RKO (cell line): ENCODE measurements at regions not wholly inside any gene's neighbourhood (a gene's known extent, or its start where the extent isn't known, plus 50 kb on each side); places are given as distances from the start of the nearest gene placed in this dataset.

ENCODE experiments used
- DNase-seq: peaks from one replicate; pipeline ENCODE4 v3.0.0-alpha.2; 2016; ENCODE audit warnings: low spot score

DNA sequence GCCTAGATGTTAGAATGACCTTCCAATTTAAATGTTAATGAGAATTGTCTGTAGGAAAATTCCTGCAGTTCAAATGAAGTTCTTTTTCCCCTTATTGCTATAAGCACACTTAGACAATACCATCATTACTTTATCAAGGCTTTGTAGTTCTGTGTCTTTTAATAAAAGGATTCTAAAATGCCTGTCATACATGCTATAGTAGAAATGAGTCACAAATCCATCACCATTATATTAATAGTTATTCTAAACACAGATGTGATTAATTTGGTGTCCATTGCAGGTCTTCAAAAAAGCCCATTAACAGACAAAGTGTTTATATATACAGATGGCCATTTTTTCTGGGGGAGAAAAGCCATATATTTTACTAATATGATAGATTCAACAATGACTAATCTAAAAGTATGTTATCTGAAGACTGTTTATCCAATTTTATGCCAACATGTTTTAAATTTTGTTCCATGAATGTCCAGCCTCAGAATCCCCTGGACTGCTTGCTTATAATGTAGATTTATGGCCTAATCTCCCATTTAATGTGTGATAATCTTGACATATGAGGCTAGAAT is 1678.3 kb upstream of the PCDH20 start:
- no peak for DNase-seq

DNA sequence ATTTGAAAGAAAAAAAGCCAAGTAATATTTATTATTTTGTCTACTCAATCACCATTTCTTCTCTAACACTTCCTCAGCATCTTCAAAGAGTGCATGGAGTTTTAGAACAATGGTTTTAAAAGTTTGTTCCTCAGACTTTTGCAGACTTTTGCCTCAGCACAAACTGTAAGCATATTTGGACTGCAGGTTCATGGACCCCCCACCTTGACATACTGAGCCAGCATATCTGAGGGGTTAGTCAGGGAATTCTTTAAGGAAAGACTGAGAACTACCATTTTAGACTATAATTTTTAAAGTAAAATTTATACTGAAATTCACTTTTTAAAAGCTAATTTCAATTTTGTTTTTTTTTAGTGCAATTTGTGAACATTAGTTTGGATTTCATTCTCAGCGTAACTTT is 1676.8 kb upstream of the PCDH20 start:
- no peak for DNase-seq

DNA sequence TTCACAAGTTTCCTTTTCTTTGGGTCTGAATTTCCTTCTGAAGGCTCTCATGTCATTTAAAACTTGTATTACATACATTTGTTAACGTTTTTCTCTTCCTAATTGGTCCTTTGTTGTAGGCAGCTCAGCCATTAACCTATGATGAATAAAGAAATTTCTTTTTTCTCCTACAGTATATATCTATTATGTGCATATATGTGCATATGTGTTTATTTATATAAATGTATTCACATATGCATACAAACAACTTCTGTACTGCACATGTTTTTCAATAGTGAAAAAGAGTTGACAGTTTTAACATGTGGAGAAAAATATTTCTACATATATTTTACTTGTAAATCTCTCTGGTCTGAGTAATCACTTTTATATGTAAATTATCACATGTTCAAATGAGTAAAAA is 1674.9 kb upstream of the PCDH20 start:
- DNase-seq = no peak

DNA sequence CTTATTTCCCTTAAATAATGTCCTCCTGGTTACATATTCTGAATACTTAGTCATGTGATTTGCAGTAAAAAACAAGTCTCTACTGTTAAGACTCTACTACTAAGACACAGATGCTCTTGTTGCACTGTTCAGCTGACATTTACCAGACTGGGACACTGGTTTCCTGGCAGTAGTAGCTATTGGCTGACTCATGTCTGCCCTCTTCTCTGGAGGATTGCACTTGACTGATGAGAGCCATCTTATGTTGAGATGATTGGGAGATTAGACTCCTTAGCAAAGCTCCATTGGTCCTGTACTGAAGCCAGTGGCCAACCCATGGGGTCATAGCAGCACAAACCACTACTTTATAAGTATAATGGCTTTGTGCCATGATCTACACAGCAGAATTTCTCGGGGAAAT is 1672.6 kb upstream of the PCDH20 start:
- DNase-seq = peak; percentile 5

DNA sequence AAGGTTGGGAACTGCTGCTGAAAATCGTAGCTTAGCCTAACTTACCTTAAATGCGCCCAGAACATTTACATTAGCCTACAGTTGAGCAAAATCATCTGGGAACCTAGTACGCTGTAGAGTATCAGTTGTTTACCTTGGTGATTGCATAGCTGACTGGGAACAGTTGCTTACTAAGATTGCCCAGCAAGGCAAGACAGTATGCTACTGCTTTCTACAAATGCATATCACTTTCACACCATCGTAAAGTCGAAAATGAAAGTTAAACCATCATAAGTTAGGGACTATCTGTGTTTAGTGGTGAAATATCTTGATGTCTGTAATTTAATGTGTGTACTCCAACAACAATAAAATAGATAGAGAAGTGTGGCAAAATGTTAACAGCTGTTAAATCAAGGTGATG is 1670.6 kb upstream of the PCDH20 start:
- no peak for DNase-seq

DNA sequence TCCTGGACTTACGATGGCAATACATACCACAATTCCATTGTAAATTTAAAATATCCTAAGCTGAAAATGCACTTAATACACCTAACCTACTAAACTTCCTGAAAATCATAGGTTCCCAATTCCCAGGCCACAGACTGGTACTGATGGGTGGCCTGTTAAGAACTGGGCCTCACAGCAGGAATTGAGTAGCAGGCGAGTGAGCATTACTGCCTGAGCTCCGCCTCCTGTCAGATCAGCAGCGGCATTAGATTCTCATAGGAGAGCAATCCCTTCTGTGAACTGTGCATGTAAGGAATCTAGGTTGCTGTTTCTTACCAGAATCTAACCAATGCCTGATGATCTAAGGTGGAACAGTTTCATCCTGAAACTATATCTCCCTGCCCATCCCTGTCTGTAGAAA is 1670.2 kb upstream of the PCDH20 start:
- no peak for DNase-seq

DNA sequence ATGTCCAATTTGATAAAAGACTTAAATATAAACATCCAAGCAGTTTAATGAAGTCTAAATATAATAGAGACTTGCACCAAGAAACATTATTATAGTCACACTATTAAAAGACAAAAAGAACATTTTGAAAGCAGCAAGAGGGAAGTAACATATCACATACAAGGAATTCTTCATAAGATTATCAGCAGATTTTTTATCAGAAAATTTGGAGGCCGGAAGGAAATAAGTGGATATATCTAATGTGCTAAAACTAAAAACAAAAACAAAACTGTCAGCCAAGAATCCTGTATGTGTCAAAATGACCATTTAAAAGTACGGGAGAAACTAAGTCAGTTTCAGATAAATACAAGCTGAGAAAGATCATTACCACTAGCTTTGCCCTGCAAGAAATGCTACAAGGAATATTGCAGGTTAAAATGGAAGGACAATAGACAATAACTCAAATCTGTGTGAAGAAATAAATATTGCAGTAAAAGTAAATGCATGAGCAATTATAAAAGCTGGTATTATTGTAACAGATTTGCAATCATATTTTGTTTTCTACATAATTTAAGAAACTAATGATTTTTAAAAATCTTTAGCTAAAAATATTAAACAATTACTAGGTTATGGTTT is 1665.9 kb upstream of the PCDH20 start:
- no peak for DNase-seq

DNA sequence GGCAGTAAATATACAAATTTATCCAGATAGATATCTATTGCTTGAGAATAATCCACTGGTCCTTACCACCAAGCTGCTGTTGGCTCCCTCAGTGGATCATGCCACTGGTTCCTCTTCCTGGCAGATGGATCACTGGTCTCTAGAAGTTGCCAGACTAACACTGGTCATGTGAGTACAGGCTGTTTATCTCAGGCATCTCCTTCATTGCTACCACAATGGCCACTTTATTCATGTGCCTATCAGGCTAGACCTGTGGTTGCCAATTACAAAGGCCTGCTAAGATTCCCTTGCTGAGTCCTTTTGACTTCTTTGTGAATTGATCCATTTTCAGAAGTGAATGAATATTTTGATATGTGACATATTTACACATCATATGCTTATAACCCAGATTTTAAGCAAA is 1659.5 kb upstream of the PCDH20 start:
- DNase-seq = no peak

DNA sequence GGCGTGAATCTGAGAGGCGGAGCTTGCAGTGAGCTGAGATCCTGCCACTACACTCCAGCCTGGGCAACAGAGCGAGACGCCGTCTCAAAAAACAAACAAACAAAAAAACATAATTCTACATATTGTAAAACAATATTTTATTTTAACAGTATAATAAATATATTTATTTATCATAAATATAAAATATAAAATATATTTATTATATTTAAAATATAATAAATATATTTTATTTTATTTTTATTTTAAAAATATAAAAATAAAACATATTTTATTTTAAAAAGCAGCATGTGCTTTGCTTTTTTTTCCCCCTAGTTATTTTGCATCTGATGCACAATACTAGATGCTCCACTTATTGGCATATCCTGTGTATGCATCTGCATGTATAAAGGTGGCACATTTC is 1634.6 kb upstream of the PCDH20 start:
- DNase-seq = no peak

DNA sequence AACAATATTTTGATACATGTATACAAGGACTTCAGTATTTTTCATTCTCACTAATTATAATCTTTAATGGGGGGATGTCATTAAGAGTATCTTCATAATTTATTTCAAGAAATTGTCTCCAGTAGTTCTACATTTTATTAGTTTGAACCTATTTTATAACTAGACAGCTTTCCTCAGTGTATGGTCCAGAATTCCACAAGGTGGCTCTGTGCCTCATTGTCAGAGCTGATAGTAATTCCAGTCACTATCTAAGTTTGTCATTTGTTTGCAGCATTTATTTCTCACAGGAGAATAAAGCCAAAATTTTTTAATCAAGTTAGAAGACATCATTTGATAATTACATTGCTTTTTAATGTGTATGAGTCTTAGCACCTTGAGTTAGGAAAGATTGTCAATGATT is 1633.0 kb upstream of the PCDH20 start:
- peak; percentile 32 for DNase-seq

DNA sequence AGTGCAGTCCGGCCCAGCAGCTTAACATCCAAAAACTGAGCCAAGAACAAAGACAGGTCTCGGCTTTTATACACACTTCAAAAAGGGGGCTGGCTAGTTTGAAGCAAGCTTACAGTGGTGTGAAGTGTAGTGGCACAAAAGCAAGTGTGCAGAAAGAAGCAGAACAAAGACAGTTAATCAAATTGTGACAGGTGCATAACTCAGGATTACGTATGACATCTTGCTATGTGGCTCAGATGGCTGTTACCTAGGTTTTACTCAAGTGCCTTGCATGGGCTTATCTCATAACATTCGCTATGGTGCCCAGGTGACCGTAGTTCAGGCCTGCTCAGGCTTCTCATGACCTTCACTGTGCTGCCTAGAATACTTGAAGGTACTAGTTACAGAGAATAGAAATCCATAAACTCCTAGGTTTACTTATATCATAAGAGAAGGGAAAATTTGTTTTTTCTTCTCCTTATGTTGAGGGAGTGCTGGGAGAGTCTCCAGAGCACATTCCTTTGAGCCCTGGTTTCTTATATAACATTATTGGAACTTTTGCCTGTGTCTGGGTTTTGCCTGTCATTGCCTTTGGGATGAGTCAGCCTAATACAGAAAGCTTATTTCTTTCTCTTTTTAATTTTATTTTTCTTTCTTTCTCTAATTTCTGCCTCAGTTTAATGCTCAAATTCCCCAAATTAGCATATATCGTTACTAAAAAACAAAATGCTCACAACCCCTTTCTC is 1629.1 kb upstream of the PCDH20 start:
- DNase-seq = no peak

DNA sequence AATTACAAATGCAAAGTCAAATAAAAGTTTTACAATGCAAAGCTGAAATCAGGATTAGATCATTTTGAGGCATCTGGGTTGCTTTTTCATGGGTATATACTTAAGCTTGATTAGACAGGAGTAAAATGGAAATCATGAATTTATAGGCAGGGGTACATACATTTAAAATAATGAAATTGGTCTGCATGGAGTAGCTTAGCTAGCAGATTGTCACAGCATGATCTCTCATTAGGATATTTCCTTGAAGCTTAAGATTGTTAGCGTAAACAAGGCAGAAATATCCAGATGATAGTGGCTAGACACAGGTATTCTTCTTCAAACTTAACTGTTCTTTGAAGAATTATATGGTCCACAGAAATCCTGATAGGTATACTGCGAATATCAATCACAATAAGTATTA is 1627.0 kb upstream of the PCDH20 start:
- no peak for DNase-seq

DNA sequence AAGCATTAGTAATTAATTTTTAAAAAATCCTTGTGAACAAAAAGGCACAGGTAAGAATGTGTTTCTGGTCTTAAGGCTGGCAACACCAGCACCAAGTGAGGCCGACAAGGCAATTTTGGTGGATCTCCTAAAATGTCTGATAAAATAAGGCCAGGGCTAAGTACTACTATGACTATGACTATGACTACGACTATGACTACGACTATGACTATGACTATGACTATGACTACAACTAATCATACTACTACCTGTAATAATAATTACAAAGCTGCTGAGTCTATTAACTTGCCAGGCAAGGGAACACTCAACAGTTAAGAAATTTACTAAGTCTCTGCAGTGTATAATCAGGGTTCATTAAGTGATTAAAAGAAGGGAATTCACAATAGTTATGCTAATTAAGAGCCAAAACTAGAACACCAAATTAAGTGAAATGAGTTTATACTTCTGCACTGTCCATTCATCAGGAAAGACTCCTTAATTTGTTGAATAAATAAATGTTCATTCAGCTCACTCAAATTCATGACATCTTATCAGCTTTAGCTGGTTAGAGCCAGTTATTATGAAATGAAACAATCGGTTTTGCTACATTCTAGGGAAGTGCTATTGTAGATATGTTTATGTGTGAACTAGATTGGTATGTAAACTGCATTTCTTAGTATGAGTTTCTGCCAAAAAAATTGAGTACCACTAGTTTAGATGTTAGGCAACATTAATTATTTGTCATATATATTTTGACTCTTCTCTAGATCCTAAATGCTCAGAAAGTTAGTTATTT is 1626.2 kb upstream of the PCDH20 start:
- DNase-seq = peak; percentile 85

DNA sequence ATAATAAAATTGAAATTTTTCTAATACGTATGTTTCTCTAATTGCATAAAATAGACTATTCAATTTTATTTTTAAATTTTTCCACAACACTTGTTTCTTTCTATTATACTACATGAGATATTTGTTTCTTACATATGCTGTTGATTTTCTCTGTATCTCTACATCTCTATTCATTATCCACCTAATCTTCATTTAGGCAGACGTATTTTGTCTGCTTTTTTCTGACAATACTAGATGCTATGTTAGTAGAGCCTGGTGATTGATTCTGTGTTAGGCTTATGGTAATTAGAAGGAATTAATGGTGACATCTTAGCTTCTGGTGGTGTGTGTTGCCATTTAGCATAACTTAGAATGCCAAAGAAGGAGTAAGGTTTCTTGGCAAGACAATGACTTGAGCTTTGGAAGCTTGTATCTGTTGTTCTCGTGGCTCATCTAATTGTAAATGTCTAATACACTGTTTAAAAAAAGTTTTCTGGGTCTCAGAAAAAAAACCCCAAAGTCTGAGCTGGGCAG is 1610.7 kb upstream of the PCDH20 start:
- no peak for DNase-seq

DNA sequence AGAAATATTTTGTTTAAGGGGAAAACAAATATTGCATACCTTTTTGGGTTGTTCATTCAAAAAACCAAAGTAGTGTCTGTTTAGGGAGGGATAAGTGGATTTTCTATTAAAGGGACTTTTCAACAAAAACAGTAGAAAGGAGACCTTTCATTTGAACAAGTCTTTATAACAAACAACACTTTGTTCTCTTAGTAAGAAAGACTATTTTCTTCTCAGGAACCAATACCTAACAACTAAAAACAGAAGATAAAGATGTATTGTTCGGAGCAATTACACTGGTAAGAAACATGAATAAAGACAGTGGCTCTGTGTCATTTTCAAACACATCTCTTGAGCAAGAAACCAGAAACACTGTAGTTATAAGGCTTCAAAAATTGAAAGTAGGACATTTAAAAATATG is 1610.1 kb upstream of the PCDH20 start:
- no peak for DNase-seq

DNA sequence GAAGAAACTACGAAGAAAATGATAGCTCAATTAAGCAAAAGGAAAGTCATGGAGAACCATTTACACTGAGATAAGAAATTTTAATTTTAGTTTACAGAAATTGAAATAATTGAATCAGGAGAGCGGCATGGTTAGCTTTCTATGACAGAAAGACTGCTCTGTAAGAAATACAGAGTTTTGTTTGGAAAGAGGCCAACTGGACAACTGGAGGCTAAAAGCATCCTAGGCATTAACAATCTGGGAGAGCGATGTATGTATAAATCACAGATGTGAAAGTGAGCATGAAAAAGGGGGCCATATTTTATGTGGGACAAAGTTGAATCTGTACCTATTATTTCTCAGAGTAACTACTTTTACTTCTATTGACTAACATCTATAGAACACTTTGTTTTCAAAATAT is 1608.8 kb upstream of the PCDH20 start:
- DNase-seq = no peak

DNA sequence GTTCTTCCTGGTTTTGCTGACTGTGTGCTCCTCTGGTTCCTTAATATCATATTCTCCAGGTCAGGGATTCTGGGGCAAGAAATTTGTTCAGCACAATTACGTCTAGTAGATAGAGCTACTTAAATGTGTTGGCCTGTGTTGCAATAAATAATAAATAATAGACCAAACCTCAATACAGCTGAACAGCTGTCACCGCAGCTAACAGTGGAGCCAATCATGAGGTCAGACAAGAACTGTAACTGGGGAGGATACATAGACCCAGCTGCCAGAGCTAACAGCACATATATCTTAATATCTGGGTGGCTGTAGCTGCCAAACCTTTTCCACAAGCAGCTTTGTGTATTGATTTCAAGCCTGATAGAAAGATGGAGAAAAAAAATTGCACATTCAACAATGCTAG is 1596.3 kb upstream of the PCDH20 start:
- no peak for DNase-seq

DNA sequence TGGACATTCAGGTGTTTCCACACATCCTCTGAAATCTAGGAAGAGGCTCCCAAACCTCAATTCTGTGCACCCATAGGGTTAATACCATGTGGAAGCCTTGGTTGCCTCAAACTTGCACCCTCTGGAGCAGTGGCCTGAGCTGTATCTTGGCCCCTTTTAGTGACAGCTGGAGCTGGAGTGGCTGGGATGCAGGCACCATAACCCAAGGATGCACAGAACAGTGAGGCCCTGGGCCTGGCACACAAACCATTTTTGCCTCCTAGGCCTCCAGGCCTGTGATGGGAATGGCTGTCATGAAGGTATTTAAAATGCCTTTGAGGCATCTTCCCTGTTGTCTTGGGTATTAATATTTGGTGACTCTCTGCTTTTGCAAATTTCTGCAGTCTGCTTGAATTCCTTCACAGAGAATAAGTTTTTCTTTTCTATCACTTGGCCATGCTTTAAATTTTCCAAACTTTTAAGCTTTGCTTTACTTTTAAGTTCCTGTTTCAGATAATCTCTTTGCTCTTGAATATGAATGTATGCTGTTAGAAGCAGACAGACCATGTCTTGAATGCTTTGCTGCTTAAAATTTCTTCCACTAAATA is 1594.5 kb upstream of the PCDH20 start:
- DNase-seq = no peak

DNA sequence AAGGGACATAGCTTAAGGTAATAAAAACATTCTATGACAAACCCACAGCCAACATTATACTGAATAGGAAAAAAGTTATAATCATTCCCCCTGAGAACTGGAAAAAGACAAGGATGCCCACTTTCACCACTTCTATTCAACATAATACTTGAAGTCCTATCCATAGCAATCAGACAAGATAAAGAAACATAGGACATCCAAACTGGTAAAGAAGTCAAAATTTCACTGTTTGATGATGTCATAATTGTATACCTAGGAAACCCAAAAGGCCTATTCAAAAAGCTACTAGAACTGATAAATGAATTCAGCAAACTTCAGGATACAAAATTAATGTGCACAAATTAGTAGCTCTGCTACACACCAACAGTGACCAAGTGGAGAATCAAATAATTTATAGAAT is 1590.0 kb upstream of the PCDH20 start:
- no peak for DNase-seq

DNA sequence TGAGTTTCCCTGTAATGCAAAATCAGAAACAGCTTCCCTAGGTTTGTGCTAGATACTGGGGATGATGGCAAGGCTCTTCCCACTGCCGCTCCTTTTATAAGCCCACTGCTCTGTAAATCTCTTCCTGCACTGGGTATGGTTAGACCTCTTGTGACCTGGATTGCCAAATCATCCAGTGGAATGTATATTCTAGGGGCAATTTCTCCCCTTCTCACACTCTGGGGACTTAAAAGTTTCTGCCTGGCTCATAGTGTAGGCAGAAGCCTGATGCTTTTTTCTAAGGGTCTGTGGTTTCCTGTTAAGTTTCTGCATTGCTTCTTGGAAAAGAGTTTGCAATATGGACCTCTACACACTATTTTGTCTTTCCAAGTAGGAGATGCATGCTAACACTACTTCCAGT is 1582.0 kb upstream of the PCDH20 start:
- no peak for DNase-seq

DNA sequence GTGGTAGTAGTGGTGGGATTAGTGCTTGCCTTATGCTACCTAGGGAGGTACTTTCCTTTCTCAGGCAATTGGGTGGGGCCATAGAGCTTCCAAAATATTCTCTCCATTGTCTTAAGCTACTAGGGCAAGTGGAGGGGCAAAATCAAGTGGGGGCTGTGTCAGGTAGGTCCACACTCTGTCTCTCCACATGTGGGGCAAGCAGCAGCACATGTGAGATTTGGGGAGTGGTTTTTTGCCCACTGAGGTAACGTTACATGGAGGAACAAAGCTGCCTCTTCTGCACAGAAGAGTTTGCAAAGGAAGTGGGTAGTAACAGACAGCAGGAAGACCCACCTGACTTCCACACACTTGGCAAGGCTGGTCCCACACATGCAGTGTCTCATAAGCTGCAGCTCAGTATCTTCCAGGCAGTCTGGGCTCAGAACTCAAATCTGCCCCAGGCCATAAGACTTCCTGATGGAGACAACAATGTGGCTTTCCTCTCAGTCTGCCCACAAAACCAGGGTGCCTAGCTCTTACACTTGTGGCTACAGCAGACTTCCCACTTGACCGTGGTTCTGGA is 1581.5 kb upstream of the PCDH20 start:
- DNase-seq = no peak

DNA sequence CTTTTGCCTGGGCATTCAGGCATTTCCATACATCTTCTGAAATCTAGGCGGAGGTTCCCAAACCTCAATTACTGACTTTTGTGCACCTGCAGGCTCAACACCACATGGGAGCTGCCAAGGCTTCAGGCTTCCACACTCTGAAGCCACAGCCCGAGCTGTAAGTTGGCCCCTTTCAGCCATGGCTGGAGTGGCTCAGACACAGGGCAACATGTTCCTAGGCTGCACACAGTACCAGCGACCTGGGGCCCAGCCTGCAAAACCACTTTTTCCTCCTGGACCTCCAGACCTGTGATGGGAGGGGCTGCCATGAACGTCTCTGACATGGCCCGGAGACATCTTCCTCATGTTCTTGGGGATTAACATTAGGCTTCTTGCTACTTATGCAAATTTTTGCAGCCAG is 1558.2 kb upstream of the PCDH20 start:
- DNase-seq = no peak
